ENCODE measurements at regions not wholly inside any gene's neighbourhood (a gene's known extent, or its start where the extent isn't known, plus 50 kb on each side); places are given as distances from the start of the nearest gene placed in this dataset.

GRCh38 chr15:93617443-93617842 is 528.4 kb upstream of the RGMA start:
- TF ChIP-seq CTCF (IDR thresholded peaks at IDR 0.05) (no peak), MAX (CRISPR knock-in tag; IDR thresholded peaks at IDR 0.05) (no peak), AFF4 (CRISPR knock-in tag; IDR thresholded peaks at IDR 0.05; ENCODE audit: borderline replicate concordance) (no peak), ATF3 (CRISPR knock-in tag; conservative IDR thresholded peaks at IDR 0.05) (no peak), SP1 (CRISPR knock-in tag; conservative IDR thresholded peaks at IDR 0.05) (no peak), ZNF512 (CRISPR knock-in tag; IDR thresholded peaks at IDR 0.05; ENCODE audit: borderline replicate concordance) (no peak), TEAD1 (CRISPR knock-in tag; IDR thresholded peaks at IDR 0.05) (no peak), IRF2 (CRISPR knock-in tag; IDR thresholded peaks at IDR 0.05; ENCODE audit: borderline replicate concordance, low read depth) (no peak), ZNF232 (CRISPR knock-in tag; IDR thresholded peaks at IDR 0.05) (no peak), TEAD4 (CRISPR knock-in tag; IDR thresholded peaks at IDR 0.05) (no peak), ARID4B (CRISPR knock-in tag; IDR thresholded peaks at IDR 0.05; ENCODE audit: borderline replicate concordance) (no peak)
